ENCODE measurements at regions not wholly inside any gene's neighbourhood (a gene's known extent, or its start where the extent isn't known, plus 50 kb on each side); places are given as distances from the start of the nearest gene placed in this dataset.

DNA sequence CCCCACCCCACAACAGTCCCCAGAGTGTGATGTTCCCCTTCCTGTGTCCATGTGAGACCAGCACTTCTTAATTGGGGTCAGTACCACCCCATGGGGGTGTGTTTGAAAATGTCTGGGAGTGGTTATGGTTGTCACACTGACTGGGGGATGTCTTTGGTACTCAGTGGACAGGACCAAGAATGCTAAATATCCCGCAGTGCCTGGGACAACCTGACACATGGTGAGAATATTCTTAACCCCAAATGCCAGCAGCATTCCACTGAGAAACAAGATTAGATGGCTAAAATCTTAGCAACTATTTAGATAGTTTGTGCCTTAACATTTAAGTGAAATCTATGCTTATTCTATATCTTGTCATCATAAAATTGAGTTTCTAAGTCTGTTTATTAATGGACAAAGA lies 177.5 kb upstream of the ZBED5 start:
- TF ChIP-seq CTCF (IDR thresholded peaks at IDR 0.05) (no peak), POLR2A (IDR thresholded peaks at IDR 0.05) (no peak)
